PC-3 (cell line): ENCODE measurements at regions not wholly inside any gene's neighbourhood (a gene's known extent, or its start where the extent isn't known, plus 50 kb on each side); places are given as distances from the start of the nearest gene placed in this dataset.
A peak's percentile ranks its signal among the peaks of the same experiment; 100 is the strongest.

Experiments
- ATAC-seq: fragments of 200-7000 bp; cut with Tn5 transposase; 2 replicates; pipeline ENCODE4 v1.9.1; 2020; ENCODE audit warnings: mild to moderate bottlenecking, moderate library complexity
- BruUV-seq: library from RNA; stranded (reverse); fragments of 400-500 nt; replicated peaks from 2 replicates; lab custom pipeline; 2021; lab: Mats Ljungman, UMichigan
- CTCF ChIA-PET: fragments of 300-600 bp; sonication (Branson Sonifier 250); formaldehyde crosslinking; loops from one replicate; lab custom pipeline; 2022; ENCODE audit warnings: antibody characterized with exemption; lab: Charles Lee
- POLR2A ChIA-PET: fragments of 300-600 bp; sonication (Branson Sonifier 250); formaldehyde crosslinking; loops from one replicate; lab custom pipeline; 2022; ENCODE audit warnings: antibody characterized with exemption; ENCODE audit not compliant: unreplicated experiment; lab: Charles Lee
- DNase-seq: peaks from one replicate; pipeline ENCODE4 v3.0.0-alpha.2; 2015
- H2AFZ ChIP-seq: fragments of 300-600 bp; sonication (generic); 2 replicates; pipeline ENCODE4 v1.6.0; 2016; ENCODE audit warnings: antibody characterized with exemption, low read length
- H3F3A ChIP-seq: fragments of 300-600 bp; sonication (generic); one replicate; pipeline ENCODE4 v1.6.0; 2017; ENCODE audit warnings: antibody characterized with exemption, low read length, control low read depth, mild to moderate bottlenecking; ENCODE audit not compliant: unreplicated experiment
- H3K27ac ChIP-seq: fragments of 300-600 bp; sonication (generic); 2 replicates; pipeline ENCODE4 v1.5.1; 2016; ENCODE audit warnings: mild to moderate bottlenecking, low read length
- H3K27me3 ChIP-seq: fragments of 300-600 bp; sonication (generic); 2 replicates; pipeline ENCODE4 v1.6.1; 2016; ENCODE audit warnings: low read length, mixed read lengths
- H3K36me3 ChIP-seq: fragments of 300-600 bp; sonication (generic); 2 replicates; pipeline ENCODE4 v1.6.1; 2016; ENCODE audit warnings: low read depth, mixed run types, low read length, mixed read lengths
- H3K4me1 ChIP-seq: fragments of 300-600 bp; sonication (generic); 2 replicates; pipeline ENCODE4 v1.5.1; 2016; ENCODE audit warnings: low read length; ENCODE audit not compliant: insufficient read depth
- H3K4me2 ChIP-seq: fragments of 300-600 bp; sonication (generic); 2 replicates; pipeline ENCODE4 v1.6.0; 2016; ENCODE audit warnings: low read length
- H3K4me3 ChIP-seq: fragments of 300-600 bp; sonication (generic); 2 replicates; pipeline ENCODE4 v1.5.1; 2016; ENCODE audit warnings: mild to moderate bottlenecking, low read length, mixed read lengths
- H3K79me2 ChIP-seq: fragments of 300-600 bp; sonication (generic); 2 replicates; pipeline ENCODE4 v1.6.1; 2017; ENCODE audit warnings: low read length, mixed read lengths
- H3K9ac ChIP-seq: fragments of 300-600 bp; sonication (generic); 2 replicates; pipeline ENCODE4 v1.6.0; 2016; ENCODE audit warnings: mild to moderate bottlenecking, low read length
- H3K9me2 ChIP-seq: fragments of 300-600 bp; sonication (generic); replicated peaks from 2 replicates; pipeline ENCODE4 v1.6.1; 2016; ENCODE audit warnings: mixed run types, low read length, mixed read lengths
- H3K9me3 ChIP-seq: fragments of 300-600 bp; sonication (generic); 2 replicates; pipeline ENCODE4 v1.6.1; 2016; ENCODE audit warnings: low read length, mixed read lengths
- H4K20me1 ChIP-seq: fragments of 300-600 bp; sonication (generic); 2 replicates; pipeline ENCODE4 v1.6.1; 2016; ENCODE audit warnings: low read length, mixed read lengths
- CTCF ChIP-seq: fragments of 300-600 bp; sonication (generic); conservative IDR thresholded peaks from 2 replicates; pipeline ENCODE4 v1.5.1; 2017; ENCODE audit warnings: antibody characterized with exemption, low read depth, mild to moderate bottlenecking, low read length
- EZH2 ChIP-seq: fragments of 300-600 bp; sonication (generic); IDR thresholded peaks from one replicate; pipeline ENCODE4 v1.6.1; 2017; ENCODE audit warnings: antibody characterized with exemption, mild to moderate bottlenecking, low read length; ENCODE audit not compliant: unreplicated experiment
- EZH2phosphoT487 ChIP-seq: fragments of 300-600 bp; sonication (generic); IDR thresholded peaks from 2 replicates; pipeline ENCODE4 v1.6.1; 2018; ENCODE audit warnings: mild to moderate bottlenecking, antibody characterized with exemption, low read length, borderline replicate concordance
- intact Hi-C: fragments of 100-400 bp; cut with micrococcal nuclease; formaldehyde crosslinking; loops from 2 replicates; pipeline ENCODE4 v1.9.0; 2023

GRCh38 chr4:177001271-177002175 lies 208.8 kb upstream of the VEGFC start:
- Histone ChIP-seq H3K4me2 (peak overlapping the region; percentile 28), H3K79me2 (no peaks in the 10 kb centered on the region), H3K4me1 (peaks cover 49% of the 10 kb centered on the region), H3K27ac (peak overlapping the region; percentile 99), H3K9me3 (no peaks in the 10 kb centered on the region), H4K20me1 (no peaks in the 10 kb centered on the region), H3K9ac (peak overlapping the region; percentile 77), H3K9me2 (no peaks in the 10 kb centered on the region), H3K4me3 (no peak overlapping the region), H3K27me3 (no peaks in the 10 kb centered on the region), H3K36me3 (peaks cover 5% of the 10 kb centered on the region; the same call in 1 of the 2 replicates), H2AFZ (no peak overlapping the region), H3F3A (peaks cover 16% of the 10 kb centered on the region)
- ATAC-seq (peak; percentile 23), DNase-seq (peak; percentile 62)
- CTCF ChIA-PET, result no interaction called here
- intact Hi-C loops, result loop anchor here (2.0 to 5.0 kb wide), 2 partner anchors 45 to 74 kb away; no protein-coding TSS in a partner anchor
- POLR2A ChIA-PET, result interaction anchor here (0.6 to 0.7 kb wide), 3 partner anchors 35 to 208 kb away, joined by 3 to 7 read pairs (median 4); no protein-coding TSS in a partner anchor
- BruUV-seq, result TSS peak; percentile 51
- TF ChIP-seq EZH2 (no peak), EZH2phosphoT487 (no peak), CTCF (no peak)

GRCh38 chr4:177005674-177006230 lies 213.0 kb upstream of the VEGFC start:
- Histone ChIP-seq H3K27me3 (no peaks in the 10 kb centered on the region), H3K9me3 (0 out of 2 replicates have a peak, but pooled peaks cover 3% of the 10 kb centered on the region), H3K79me2 (no peaks in the 10 kb centered on the region), H3K36me3 (no peaks in the 10 kb centered on the region), H2AFZ (no peak overlapping the region), H3K9me2 (no peaks in the 10 kb centered on the region), H3K9ac (peak overlapping the region; percentile 53), H3K4me2 (0 out of 2 replicates have a peak overlapping the region, but pooled peaks have one; percentile 8), H3K27ac (peak overlapping the region; percentile 99), H3K4me3 (no peak overlapping the region), H4K20me1 (no peaks in the 10 kb centered on the region), H3F3A (peaks cover 20% of the 10 kb centered on the region), H3K4me1 (peaks cover 65% of the 10 kb centered on the region)
- peak; percentile 82 for DNase-seq
- ChIA-PET POLR2A (no interaction called here), CTCF (no interaction called here)
- TF ChIP-seq EZH2phosphoT487, result no peak
- TF ChIP-seq CTCF, result no peak
- TF ChIP-seq EZH2, result no peak
- ATAC-seq, result peak; percentile 51
- BruUV-seq, result no TSS peak
- intact Hi-C loops, result no loop called here
